NCI-H226 (cell line): ENCODE measurements at regions not wholly inside any gene's neighbourhood (a gene's known extent, or its start where the extent isn't known, plus 50 kb on each side); places are given as distances from the start of the nearest gene placed in this dataset.
"Not testable (repeated sequence)": the region's sequence is repeated elsewhere in the genome, so short reads cannot be mapped to it uniquely, and the experiment has no call there.

Experiments used
- DNase-seq: peaks from one replicate; pipeline ENCODE4 v3.0.0-alpha.2; 2015

DNA sequence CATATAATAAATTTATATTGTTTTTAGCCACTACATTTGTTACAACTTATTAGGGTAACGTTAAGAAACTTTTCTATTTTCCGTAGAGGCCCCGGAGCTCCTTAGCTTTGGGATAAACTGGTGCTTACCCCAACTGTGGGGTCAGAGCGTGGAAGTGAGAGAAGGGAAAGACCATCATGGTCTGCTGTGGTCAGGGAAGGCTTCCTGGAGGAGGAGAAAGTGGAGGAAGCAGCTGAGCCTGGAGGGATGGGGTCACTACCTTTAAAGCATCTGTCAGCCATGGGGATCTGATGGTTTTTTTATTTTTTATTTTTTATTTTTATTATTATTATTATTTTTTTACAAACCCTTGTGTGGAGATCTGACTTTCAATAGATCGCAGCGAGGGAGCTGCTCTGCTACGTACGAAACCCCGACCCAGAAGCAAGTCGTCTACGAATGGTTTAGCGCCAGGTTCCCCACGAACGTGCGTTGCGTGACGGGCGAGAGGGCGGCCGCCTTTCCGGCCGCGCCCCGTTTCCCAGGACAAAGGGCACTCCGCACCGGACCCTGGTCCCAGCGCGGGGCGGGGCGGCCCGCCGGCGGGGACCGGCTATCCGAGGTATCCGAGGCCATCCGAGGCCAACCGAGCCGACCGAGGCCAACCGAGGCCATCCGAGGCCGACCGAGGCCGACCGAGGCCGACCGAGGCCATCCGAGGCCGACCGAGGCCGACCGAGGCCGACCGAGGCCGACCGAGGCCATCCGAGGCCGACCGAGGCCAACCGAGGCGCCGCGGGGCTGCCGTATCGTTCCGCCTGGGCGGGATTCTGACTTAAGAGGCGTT is 1101.2 kb upstream of the TMEM132C start:
- no peak for DNase-seq

- DNase-seq, result no peak
Observed at GRCh38 chr12:127169321-127170181, 1097.4 kb upstream of the TMEM132C start.

DNA sequence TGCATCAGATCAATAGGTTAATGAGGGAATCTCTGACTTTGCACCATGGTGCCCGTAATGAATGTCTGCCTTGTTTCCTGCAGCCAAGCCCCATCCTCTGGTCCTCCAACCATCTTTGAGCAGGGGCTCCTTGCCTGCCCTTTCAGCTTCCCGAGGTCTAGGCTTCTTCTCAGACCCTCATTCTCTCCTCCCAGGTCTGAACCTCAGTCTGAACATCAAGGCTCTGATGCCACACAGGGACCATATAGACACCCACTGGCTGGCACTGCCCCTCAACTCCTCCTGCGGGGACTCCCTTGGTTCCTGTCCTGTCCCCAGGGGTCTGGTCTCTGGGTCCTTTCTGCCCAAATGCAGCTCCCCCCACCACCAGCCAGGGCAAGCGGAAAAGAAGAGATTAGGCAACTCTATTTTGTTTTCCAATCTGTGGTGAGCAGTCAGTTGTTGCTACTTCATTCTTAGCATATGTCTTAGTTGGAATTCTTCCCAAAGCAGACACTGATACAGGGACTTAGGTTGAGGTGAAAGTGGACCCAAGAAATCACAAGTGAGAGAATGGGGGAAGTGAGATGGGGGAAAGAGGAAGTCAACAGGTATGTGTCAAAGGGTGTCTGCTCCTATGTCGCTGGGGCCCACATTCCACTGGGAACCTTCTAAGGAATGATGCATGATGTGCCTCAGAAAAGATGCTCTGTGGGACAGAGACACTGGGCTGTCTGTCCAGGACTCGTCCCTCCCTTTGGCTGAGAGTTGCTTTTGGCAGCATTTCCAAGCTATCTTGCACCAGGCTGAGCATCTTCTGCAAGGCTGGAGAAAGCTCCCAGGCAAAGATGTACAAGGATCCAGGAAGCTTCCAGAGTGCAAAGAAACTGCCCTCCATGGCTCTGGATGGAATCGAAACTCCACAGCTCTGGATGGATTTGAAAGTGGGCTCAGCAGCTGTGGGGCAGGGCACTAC is 1096.5 kb upstream of the TMEM132C start:
- no peak for DNase-seq

- DNase-seq, result no peak
Observed at GRCh38 chr12:127172861-127173260, 1094.1 kb upstream of the TMEM132C start.

DNA sequence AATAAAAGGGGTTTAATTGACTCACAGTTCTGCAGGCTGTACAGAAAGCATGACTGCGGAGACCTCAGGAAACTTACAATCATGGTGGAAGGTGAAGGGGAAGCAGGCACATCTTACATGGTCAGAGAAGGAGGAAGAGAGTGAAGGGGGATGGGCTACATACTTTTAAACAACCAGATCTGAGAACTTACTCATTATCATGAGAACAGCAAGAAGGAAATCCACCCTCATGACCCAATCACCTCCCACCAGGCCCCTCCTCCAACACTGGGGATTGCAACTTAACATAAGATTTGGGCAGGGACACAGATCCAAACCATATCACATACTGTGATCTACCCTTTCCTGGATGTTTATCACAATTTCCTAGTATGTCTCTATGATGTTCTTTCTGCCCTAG is 1093.0 kb upstream of the TMEM132C start:
- not testable (repeated sequence) for DNase-seq

DNA sequence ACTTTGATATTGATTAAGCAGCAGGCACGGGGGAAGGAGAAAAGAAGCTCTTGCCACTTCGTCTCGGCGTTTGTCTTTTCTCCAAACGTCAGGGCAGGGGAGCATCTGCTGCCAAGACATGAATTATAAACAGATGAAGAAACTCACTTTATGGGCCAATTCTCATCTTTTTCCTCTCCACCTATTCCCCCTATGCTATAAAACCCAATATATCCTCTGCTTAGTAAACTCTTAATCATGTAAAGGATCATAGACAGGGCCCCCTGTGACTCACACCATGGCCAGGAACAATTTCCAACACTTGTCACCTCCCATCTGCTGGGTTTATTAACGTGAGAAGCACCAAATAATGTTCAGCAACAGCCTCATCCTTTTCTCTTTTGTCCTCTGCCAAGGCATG is 1092.1 kb upstream of the TMEM132C start:
- DNase-seq, result no peak

DNA sequence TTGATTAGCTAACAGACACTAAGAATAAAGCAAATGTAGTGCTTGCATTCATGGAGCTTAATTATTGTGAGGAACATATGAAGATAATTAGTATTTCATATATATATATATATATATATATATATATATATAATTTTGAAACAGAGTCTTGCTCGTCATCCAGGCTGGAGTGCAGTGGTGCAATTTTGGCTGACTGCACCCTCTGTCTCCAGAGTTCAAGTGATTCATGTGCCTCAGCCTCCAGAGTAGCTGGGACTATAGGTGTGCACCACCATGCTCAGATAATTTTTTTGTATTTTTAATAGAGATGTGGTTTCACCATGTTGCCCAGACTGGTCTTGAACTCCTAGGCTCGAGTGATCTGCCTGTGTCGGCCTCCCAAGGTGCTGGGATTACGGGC is 1091.6 kb upstream of the TMEM132C start:
- DNase-seq, result no peak

DNA sequence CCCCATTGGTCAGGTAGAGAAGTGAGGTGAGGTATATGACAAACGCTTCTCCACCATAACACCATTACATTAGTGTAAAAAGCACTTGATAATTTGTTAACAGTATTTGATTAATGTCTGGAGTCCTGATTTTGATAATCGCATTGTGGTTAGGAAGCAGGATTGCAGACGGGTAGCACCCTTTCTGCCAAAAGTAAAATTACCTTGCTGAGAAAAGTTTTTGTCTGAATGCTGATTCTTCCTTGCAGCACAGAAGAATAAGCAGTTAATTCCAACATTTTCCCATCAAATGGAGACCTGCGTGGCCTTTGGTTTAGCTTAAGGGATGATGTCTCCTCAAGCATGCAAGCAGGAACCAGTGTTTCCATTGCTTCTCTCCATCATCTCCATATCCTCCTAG is 1090.2 kb upstream of the TMEM132C start:
- no peak for DNase-seq

GRCh38 chr12:127178052-127178451 is 1088.9 kb upstream of the TMEM132C start:
- no peak for DNase-seq

DNA sequence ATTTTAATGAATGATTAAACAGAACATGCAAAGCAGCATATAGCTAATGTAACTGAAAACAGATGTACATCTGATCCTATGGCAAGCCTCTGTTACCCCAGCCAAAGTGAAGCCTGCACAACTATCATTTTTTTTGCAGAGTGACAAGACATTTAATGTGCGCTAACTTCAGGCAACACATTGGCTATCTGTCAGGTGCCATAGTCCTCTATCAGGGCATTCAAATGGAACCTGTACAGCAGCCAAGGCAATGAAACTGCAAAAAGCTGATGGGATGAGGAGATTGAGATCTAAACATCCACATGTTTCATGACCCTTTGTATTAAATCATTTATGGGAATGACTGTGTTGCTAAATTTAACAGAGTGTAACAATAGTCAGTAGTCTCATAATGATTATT is 1088.5 kb upstream of the TMEM132C start:
- DNase-seq, result no peak

DNA sequence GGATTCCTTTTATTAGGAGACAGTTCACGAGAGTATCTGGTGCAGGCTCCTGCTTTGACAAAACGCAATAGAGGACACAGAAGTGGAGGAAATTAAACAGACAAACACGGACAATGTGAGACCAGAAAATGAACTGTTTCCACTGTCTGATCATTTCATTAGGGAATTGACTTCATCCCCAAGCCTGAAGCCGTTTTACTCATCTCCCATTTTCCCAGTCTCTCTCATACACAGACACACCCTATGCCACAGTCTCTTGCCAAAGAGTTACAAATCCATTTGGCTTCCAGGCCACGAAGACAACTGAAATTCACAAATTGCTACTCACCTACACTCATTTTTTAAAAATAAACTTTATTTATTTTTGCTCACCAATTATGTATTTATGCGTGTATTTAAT is 1087.8 kb upstream of the TMEM132C start:
- DNase-seq, result no peak

GRCh38 chr12:127182018-127182417 is 1085.0 kb upstream of the TMEM132C start:
- no peak for DNase-seq

GRCh38 chr12:127189992-127190391 is 1077.0 kb upstream of the TMEM132C start:
- DNase-seq, result no peak

GRCh38 chr12:127191129-127191528 is 1075.8 kb upstream of the TMEM132C start:
- DNase-seq, result no peak

DNA sequence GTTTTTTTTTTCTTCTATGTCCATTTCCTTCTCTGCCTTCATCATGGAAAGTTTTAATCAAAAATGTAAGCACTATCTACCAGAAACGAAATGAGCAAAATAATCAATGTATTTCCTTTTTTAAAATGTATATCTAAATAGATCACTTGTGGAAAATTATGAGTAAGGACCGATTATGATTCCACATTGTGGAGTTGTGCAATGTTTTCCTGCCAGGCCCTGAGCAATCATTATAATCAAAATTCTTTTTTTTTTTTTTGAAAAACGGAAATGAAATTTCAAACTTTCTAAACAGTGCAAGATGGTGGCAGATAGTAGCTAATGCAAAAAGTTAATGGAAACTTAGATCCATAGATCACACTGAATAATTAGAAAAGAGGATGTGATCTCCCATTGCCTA is 1074.6 kb upstream of the TMEM132C start:
- no peak for DNase-seq

GRCh38 chr12:127193341-127193740 is 1073.6 kb upstream of the TMEM132C start:
- no peak for DNase-seq

DNA sequence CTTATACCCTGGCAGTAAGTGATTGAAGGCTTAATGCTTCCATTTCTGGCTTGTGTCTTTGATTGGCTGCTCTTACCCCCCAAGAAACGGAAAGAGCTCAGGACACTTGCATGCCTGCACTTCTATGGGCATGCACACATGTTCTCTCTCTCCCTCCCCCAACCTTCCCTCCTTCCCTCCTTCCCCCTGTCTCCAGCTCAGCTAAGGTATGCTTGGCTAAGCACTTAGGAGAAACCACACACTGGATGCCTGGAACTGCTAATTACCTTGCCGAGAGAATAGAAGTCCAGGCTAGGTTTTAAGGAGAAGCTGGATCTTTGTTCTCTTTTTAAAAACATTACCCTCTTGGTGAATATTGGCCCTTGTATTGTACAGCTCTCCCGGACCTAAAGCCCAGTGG is 1072.8 kb upstream of the TMEM132C start:
- DNase-seq, result no peak

DNA sequence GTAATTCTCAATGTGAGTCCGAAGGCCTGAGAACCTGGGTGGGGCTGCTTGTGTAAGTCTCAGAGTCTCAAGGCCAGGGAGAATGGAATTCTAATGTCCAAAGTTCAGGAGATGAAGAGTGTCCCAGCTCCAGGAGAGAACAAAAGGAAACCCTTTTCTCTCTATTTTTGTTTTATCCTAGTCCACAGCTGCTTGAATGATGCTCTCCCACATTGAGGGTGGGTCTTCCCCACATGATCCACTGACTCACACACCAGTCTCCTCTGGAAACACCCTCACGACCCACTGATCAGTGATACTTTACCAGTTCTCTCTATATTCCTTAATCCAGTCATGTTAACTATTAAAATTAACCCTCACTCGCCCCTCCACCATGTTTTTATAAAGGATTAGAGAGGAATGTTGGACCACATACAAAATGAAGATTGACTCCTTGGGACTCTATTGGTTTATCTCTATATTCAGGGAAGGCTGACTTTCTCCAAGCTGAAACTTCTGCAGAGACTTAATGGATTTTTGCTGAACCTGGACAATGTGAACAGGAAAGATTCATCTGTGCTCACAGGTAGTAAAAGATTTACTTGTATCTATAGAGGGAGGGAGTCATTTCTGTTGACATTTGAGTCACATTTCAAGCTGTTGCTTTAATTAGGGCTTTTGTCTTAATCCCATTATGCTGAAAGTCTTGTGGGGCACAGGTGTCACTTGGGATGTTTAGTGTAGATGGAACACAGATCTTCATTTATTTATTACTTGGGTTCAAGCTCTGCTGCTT is 1061.0 kb upstream of the TMEM132C start:
- no peak for DNase-seq

GRCh38 chr12:127209318-127209717 is 1057.7 kb upstream of the TMEM132C start:
- DNase-seq, result no peak

GRCh38 chr12:127214186-127214585 is 1052.8 kb upstream of the TMEM132C start:
- DNase-seq, result no peak

GRCh38 chr12:127223011-127223410 is 1044.0 kb upstream of the TMEM132C start:
- DNase-seq, result no peak

GRCh38 chr12:127223731-127224130 is 1043.2 kb upstream of the TMEM132C start:
- no peak for DNase-seq
